ENCODE measurements at regions not wholly inside any gene's neighbourhood (a gene's known extent, or its start where the extent isn't known, plus 50 kb on each side); places are given as distances from the start of the nearest gene placed in this dataset.

- DNase-seq (ENCODE audit: low spot score) = no peak
- peak overlapping the region; percentile 94 for H3K27ac Mint-ChIP-seq (ENCODE audit: unreplicated experiment)
These were observed 351.1 kb upstream of the DAB2 start for GRCh38 chr5:39775797-39776365.

GRCh38 chr5:39775086-39775796 lies 350.5 kb upstream of the DAB2 start:
- Mint-ChIP-seq H3K4me3 (ENCODE audit: unreplicated experiment) (no peak overlapping the region), H3K27me3 (ENCODE audit: low read depth) (no peaks in the 10 kb centered on the region), H3K4me1 (ENCODE audit: low read depth) (peaks cover 45% of the 10 kb centered on the region), H3K9me3 (ENCODE audit: low read depth) (peaks cover 3% of the 10 kb centered on the region), H3K27ac (ENCODE audit: unreplicated experiment) (peak overlapping the region; percentile 94), H3K36me3 (ENCODE audit: low read depth) (peaks cover 3% of the 10 kb centered on the region)
- DNase-seq (ENCODE audit: low spot score) = no peak
- TF ChIP-seq CTCF (IDR thresholded peaks at IDR 0.05) = no peak

More at GRCh38 chr5:39775797-39776365, 351.1 kb upstream of the DAB2 start:
- Mint-ChIP-seq H3K27me3 (ENCODE audit: low read depth) (no peaks in the 10 kb centered on the region), H3K9me3 (ENCODE audit: low read depth) (peaks cover 3% of the 10 kb centered on the region), H3K4me3 (ENCODE audit: unreplicated experiment) (no peak overlapping the region), H3K4me1 (ENCODE audit: low read depth) (peaks cover 43% of the 10 kb centered on the region), H3K36me3 (ENCODE audit: low read depth) (peaks cover 2% of the 10 kb centered on the region)
- no peak for TF ChIP-seq CTCF (IDR thresholded peaks at IDR 0.05)

GRCh38 chr5:39774605-39775004 lies 349.8 kb upstream of the DAB2 start:
- Mint-ChIP-seq H3K27ac (ENCODE audit: unreplicated experiment) (peak overlapping the region; percentile 77), H3K9me3 (ENCODE audit: low read depth) (peaks cover 3% of the 10 kb centered on the region), H3K4me1 (ENCODE audit: low read depth) (peaks cover 43% of the 10 kb centered on the region), H3K27me3 (ENCODE audit: low read depth) (no peaks in the 10 kb centered on the region), H3K4me3 (ENCODE audit: unreplicated experiment) (no peak overlapping the region), H3K36me3 (ENCODE audit: low read depth) (peaks cover 3% of the 10 kb centered on the region)
- no peak for TF ChIP-seq CTCF (IDR thresholded peaks at IDR 0.05)
- no peak for DNase-seq (ENCODE audit: low spot score)

GRCh38 chr5:39772307-39772706 lies 347.5 kb upstream of the DAB2 start:
- peaks cover 56% of the 10 kb centered on the region for H3K4me1 Mint-ChIP-seq (ENCODE audit: low read depth)
- peaks cover 2% of the 10 kb centered on the region for H3K36me3 Mint-ChIP-seq (ENCODE audit: low read depth)
- no peaks in the 10 kb centered on the region for H3K9me3 Mint-ChIP-seq (ENCODE audit: low read depth)
- no peak for DNase-seq (ENCODE audit: low spot score)
- no peaks in the 10 kb centered on the region for H3K27me3 Mint-ChIP-seq (ENCODE audit: low read depth)
- TF ChIP-seq CTCF (IDR thresholded peaks at IDR 0.05) = no peak
- no peak overlapping the region for H3K4me3 Mint-ChIP-seq (ENCODE audit: unreplicated experiment)
- H3K27ac Mint-ChIP-seq (ENCODE audit: unreplicated experiment) = no peak overlapping the region

- Mint-ChIP-seq H3K4me3 (ENCODE audit: unreplicated experiment) (no peak overlapping the region), H3K27ac (ENCODE audit: unreplicated experiment) (peak overlapping the region; percentile 68), H3K4me1 (ENCODE audit: low read depth) (peaks cover 54% of the 10 kb centered on the region), H3K27me3 (ENCODE audit: low read depth) (no peaks in the 10 kb centered on the region), H3K36me3 (ENCODE audit: low read depth) (peaks cover 2% of the 10 kb centered on the region), H3K9me3 (ENCODE audit: low read depth) (peaks cover 10% of the 10 kb centered on the region)
- no peak for TF ChIP-seq CTCF (IDR thresholded peaks at IDR 0.05)
- no peak for DNase-seq (ENCODE audit: low spot score)
These were observed 343.1 kb upstream of the DAB2 start for GRCh38 chr5:39767916-39768315.
